ENCODE measurements at regions not wholly inside any gene's neighbourhood (a gene's known extent, or its start where the extent isn't known, plus 50 kb on each side); places are given as distances from the start of the nearest gene placed in this dataset.

DNA sequence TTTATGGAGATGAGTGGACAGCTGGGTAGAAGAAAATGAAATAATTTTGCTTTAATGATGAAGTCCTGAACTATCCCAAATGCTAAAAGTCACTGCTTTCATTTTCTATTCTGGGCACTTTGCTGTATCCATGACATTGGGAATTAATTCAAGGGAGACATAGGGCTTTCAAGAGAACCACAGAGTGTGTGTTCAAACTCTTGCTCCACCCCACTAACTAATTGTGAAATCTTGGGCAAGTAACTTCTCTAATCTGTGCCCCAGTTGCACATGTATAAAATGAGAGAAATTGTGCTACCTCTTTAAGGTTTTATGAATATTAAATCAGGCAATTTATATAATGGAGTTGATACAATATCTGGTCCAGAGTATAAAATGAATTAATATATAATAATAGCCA lies 1422.0 kb downstream of the ADGRL3 start:
- TF ChIP-seq, protein P1, sequence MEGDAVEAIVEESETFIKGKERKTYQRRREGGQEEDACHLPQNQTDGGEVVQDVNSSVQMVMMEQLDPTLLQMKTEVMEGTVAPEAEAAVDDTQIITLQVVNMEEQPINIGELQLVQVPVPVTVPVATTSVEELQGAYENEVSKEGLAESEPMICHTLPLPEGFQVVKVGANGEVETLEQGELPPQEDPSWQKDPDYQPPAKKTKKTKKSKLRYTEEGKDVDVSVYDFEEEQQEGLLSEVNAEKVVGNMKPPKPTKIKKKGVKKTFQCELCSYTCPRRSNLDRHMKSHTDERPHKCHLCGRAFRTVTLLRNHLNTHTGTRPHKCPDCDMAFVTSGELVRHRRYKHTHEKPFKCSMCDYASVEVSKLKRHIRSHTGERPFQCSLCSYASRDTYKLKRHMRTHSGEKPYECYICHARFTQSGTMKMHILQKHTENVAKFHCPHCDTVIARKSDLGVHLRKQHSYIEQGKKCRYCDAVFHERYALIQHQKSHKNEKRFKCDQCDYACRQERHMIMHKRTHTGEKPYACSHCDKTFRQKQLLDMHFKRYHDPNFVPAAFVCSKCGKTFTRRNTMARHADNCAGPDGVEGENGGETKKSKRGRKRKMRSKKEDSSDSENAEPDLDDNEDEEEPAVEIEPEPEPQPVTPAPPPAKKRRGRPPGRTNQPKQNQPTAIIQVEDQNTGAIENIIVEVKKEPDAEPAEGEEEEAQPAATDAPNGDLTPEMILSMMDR (IDR thresholded peaks at IDR 0.05), result no peak
- TF ChIP-seq POLR2A (IDR thresholded peaks at IDR 0.05), result no peak

Data from prostate gland (tissue), 2 donors.